ENCODE measurements at regions not wholly inside any gene's neighbourhood (a gene's known extent, or its start where the extent isn't known, plus 50 kb on each side); places are given as distances from the start of the nearest gene placed in this dataset.
"Not testable (repeated sequence)": the region's sequence is repeated elsewhere in the genome, so short reads cannot be mapped to it uniquely, and the experiment has no call there.

- Histone ChIP-seq H3K27me3 (no peaks in the 10 kb centered on the region), H3K9me3 (no peaks in the 10 kb centered on the region), H3K27ac (no peak overlapping the region), H3K36me3 (no peaks in the 10 kb centered on the region), H3K4me3 (no peak overlapping the region), H3K4me1 (no peaks in the 10 kb centered on the region)
- DNase-seq (no peak), ATAC-seq (no peak)
- intact Hi-C loops (cut with DNase I): no loop called here
- TF ChIP-seq CTCF (IDR thresholded peaks at IDR 0.05) (no peak), POLR2A (IDR thresholded peaks at IDR 0.05) (no peak)
- 49% methylated on average over 5 of the region's 5 CpGs for WGBS (ENCODE audit: insufficient coverage, low coverage, low lambda C conversion rate, missing lambda C conversion rate)
These were observed 501.2 kb upstream of the COBL start for GRCh38 chr7:51817694-51818225.

- H3K4me1 ChIP-seq; H3K27me3 ChIP-seq; DNase-seq; H3K9me3 ChIP-seq; ATAC-seq; H3K4me3 ChIP-seq; intact Hi-C loops (cut with DNase I); H3K36me3 ChIP-seq; H3K27ac ChIP-seq: not testable (repeated sequence)
- 80% methylated on average over 1 of the region's 41 CpGs for WGBS (ENCODE audit: insufficient coverage, low coverage, low lambda C conversion rate, missing lambda C conversion rate)
These were observed 489.3 kb upstream of the COBL start for GRCh38 chr7:51805783-51806431.

GRCh38 chr7:51802718-51803117 lies 486.1 kb upstream of the COBL start:
- 26% methylated on average over 5 of the region's 5 CpGs for WGBS (ENCODE audit: insufficient coverage, low coverage, low lambda C conversion rate, missing lambda C conversion rate)
- intact Hi-C loops (cut with DNase I): no loop called here
- Histone ChIP-seq H3K36me3 (no peaks in the 10 kb centered on the region), H3K27me3 (no peaks in the 10 kb centered on the region), H3K9me3 (no peaks in the 10 kb centered on the region), H3K27ac (no peak overlapping the region), H3K4me1 (no peaks in the 10 kb centered on the region), H3K4me3 (no peak overlapping the region)
- TF ChIP-seq POLR2A (IDR thresholded peaks at IDR 0.05): no peak
- TF ChIP-seq CTCF (IDR thresholded peaks at IDR 0.05): no peak
- no peak for ATAC-seq
- no peak for DNase-seq

GRCh38 chr7:51797371-51797770 lies 480.8 kb upstream of the COBL start:
- DNase-seq (no peak), ATAC-seq (no peak)
- no peak overlapping the region for H3K4me3 ChIP-seq
- H3K36me3 ChIP-seq: no peaks in the 10 kb centered on the region
- no peaks in the 10 kb centered on the region for H3K4me1 ChIP-seq
- H3K27ac ChIP-seq: no peak overlapping the region
- 76% methylated on average over 1 of the region's 1 CpG for WGBS (ENCODE audit: insufficient coverage, low coverage, low lambda C conversion rate, missing lambda C conversion rate)
- TF ChIP-seq CTCF (IDR thresholded peaks at IDR 0.05): no peak
- no peak for TF ChIP-seq POLR2A (IDR thresholded peaks at IDR 0.05)
- intact Hi-C loops (cut with DNase I): no loop called here
- no peaks in the 10 kb centered on the region for H3K9me3 ChIP-seq
- H3K27me3 ChIP-seq: no peaks in the 10 kb centered on the region

GRCh38 chr7:51792796-51793195 lies 476.2 kb upstream of the COBL start:
- DNase-seq (no peak), ATAC-seq (no peak)
- no peak overlapping the region for H3K4me3 ChIP-seq
- TF ChIP-seq CTCF (IDR thresholded peaks at IDR 0.05) (no peak), POLR2A (IDR thresholded peaks at IDR 0.05) (no peak)
- WGBS (ENCODE audit: insufficient coverage, low coverage, low lambda C conversion rate, missing lambda C conversion rate): 38% methylated on average over 1 of the region's 1 CpG
- H3K27ac ChIP-seq: no peak overlapping the region
- H3K9me3 ChIP-seq: no peaks in the 10 kb centered on the region
- H3K36me3 ChIP-seq: no peaks in the 10 kb centered on the region
- intact Hi-C loops (cut with DNase I): no loop called here
- H3K4me1 ChIP-seq: no peaks in the 10 kb centered on the region
- no peaks in the 10 kb centered on the region for H3K27me3 ChIP-seq

Measured in right lobe of liver (tissue), 6 donors.